Tibial nerve (tissue), 4 donors: ENCODE measurements at regions not wholly inside any gene's neighbourhood (a gene's known extent, or its start where the extent isn't known, plus 50 kb on each side); places are given as distances from the start of the nearest gene placed in this dataset.

ENCODE experiments used
- DNase-seq, 2 donors: peaks; one replicate each; pipeline ENCODE4 v3.0.0-alpha.2; 2019; ENCODE audit warnings: low spot score in 2 of 2
- H3K27ac ChIP-seq, 4 donors: fragments of 200-600 bp; sonication (generic) in 3 of 4; one replicate each; pipeline ENCODE4 v1.5.1; 2017 to 2019; ENCODE audit warnings: mild to moderate bottlenecking in 1 of 4
- H3K27me3 ChIP-seq, 2 donors: fragments of 200-600 bp; sonication (generic) in 1 of 2; one replicate each; pipeline versions ENCODE4 v1.5.1 to v1.6.0; 2017 to 2019
- H3K36me3 ChIP-seq, 3 donors: fragments of 200-600 bp; sonication (generic); one replicate each; pipeline ENCODE4 v1.5.1; 2018 to 2019
- H3K4me1 ChIP-seq, 4 donors: fragments of 200-600 bp; sonication (generic) in 3 of 4; one replicate each; pipeline ENCODE4 v1.5.1; 2017 to 2019
- H3K4me3 ChIP-seq, 4 donors: fragments of 200-600 bp; sonication (generic) in 3 of 4; one replicate each; pipeline ENCODE4 v1.5.1; 2017 to 2019; ENCODE audit warnings: mild to moderate bottlenecking in 1 of 4, moderate library complexity in 1 of 4
- H3K9me3 ChIP-seq, 4 donors: fragments of 200-600 bp; sonication (generic) in 3 of 4; one replicate each; pipeline ENCODE4 v1.5.1; 2017 to 2019
- CTCF ChIP-seq, 5 experiments: fragments of 200-600 bp in 3 of 5; fragments of 450-650 bp in 2 of 5; sonication (generic) in 3 of 5; IDR thresholded peaks; one replicate each; pipeline ENCODE4 v1.5.1; 2016 to 2019; ENCODE audit warnings: antibody characterized with exemption in 5 of 5, mild to moderate bottlenecking in 3 of 5, moderate library complexity in 2 of 5
- EP300 ChIP-seq, 2 donors: sonication (generic); formaldehyde crosslinking; IDR thresholded peaks; one replicate each; pipeline ENCODE4 v1.6.1; 2017; ENCODE audit warnings: antibody characterized with exemption in 2 of 2, mild to moderate bottlenecking in 1 of 2
- POLR2A ChIP-seq, 2 donors: fragments of 450-650 bp; IDR thresholded peaks; one replicate each; pipeline ENCODE4 v1.6.1; 2017; ENCODE audit warnings: antibody characterized with exemption in 2 of 2, mild to moderate bottlenecking in 2 of 2, moderate library complexity in 2 of 2
- WGBS, 2 donors: methylation state at CpG; one replicate each; pipeline ENCODE4 v1.1.5; 2018; 5-methylcytosine and 5-hydroxymethylcytosine counted together

DNA sequence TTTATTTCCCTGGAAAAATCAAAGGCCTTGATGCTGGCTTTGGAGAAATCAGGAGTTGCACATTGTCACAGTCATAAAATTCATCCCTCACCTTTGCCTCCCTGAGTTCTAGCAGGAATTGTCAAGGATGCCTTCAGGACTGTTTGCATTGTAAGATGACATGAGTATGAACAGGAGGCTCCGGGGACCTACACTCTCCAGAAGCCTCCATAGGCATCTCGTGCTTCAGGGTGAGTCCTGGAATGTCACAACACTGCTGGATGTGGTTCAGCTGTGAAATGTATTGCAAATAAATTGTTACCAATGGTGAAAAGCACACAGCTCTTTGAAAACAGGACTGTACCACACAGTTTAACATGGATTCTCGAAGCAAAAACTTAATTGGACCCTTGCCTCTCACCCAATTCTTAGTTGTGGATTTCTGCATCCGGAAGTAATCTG, 535.4 kb upstream of the C16orf82 start:
- TF ChIP-seq POLR2A (IDR thresholded peaks at IDR 0.05) (no peak), CTCF (IDR thresholded peaks at IDR 0.05) (no peak), EP300 (IDR thresholded peaks at IDR 0.05) (no peak)
- H3K36me3 ChIP-seq = no peaks in the 10 kb centered on the region
- H3K9me3 ChIP-seq = no peaks in the 10 kb centered on the region
- DNase-seq = no peak
- no peaks in the 10 kb centered on the region for H3K27me3 ChIP-seq
- H3K4me1 ChIP-seq = no peaks in the 10 kb centered on the region
- H3K4me3 ChIP-seq = no peak overlapping the region
- 73 to 75% methylated on average over 4 of the region's 4 CpGs for WGBS, 2 donors
- no peak overlapping the region for H3K27ac ChIP-seq

DNA sequence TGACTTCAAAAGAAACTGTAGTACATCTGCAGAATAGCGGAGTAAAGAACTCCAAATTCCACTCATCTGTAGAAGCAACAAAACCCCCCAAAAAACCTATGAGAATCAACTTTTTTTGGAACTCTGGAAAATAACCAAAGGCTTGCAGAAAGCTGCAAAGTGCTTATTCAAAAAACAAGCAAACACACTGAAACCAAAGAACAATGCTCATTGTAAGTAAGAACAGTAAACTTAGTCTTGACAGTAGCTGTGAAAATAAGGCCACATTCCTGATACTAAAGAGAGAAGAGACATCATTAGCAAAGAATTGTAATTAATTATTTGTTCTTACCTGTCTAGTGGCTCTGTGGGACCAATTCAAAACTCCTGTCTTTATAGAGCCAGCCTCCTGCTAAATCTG, 534.3 kb upstream of the C16orf82 start:
- 70 to 81% methylated on average over 1 of the region's 1 CpG for WGBS, 2 donors
- TF ChIP-seq EP300 (IDR thresholded peaks at IDR 0.05) = no peak

DNA sequence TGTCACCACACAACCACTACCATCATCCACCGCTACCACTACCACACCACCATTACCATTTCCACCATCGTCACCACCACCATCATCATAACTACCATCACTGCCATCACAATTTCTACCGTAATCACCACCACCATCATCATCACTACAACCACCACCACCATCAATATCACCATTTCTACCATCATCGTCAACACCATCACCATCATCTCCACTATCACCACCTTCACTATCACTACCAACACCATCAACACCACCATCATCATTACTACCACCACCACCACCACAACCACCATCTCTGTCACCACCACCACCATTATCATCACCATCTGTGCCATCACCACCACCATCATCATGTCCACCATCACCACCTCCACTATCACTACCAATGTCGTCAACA, 524.5 kb upstream of the C16orf82 start:
- Histone ChIP-seq H3K4me1 (no peaks in the 10 kb centered on the region), H3K9me3 (no peaks in the 10 kb centered on the region), H3K4me3 (no peak overlapping the region), H3K27ac (no peak overlapping the region), H3K36me3 (no peaks in the 10 kb centered on the region), H3K27me3 (no peaks in the 10 kb centered on the region)
- WGBS, 2 donors = 97 to 98% methylated on average over 5 of the region's 5 CpGs
- DNase-seq = no peak
- no peak for TF ChIP-seq EP300 (IDR thresholded peaks at IDR 0.05)
- no peak for TF ChIP-seq POLR2A (IDR thresholded peaks at IDR 0.05)
- no peak for TF ChIP-seq CTCF (IDR thresholded peaks at IDR 0.05)

More for the DNA sequence above, 534.3 kb upstream of the C16orf82 start:
- no peak for DNase-seq
- Histone ChIP-seq H3K27me3 (no peaks in the 10 kb centered on the region), H3K4me1 (no peaks in the 10 kb centered on the region), H3K4me3 (no peak overlapping the region), H3K27ac (no peak overlapping the region), H3K9me3 (no peaks in the 10 kb centered on the region), H3K36me3 (no peaks in the 10 kb centered on the region)

DNA sequence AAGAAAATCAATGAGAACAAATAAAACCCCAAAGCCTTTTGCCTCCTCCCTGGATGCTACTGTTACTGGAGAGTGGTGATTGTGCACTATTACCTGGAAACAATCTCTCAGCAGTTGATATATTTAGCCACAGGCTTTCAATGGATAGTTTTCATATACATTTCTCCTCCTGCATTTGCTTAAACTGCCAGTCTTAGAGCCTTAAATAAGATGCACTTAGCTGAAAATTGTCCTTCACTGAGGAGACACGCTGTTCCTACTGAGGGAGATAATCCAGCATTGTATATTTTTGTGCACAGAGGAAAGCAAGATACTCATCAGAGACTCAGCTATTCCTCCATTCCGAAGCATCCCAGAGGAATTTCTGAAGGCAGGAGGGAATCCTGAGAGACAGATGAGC, 520.2 kb upstream of the C16orf82 start:
- Histone ChIP-seq H3K4me3 (no peak overlapping the region), H3K27ac (no peak overlapping the region), H3K9me3 (no peaks in the 10 kb centered on the region), H3K36me3 (no peaks in the 10 kb centered on the region), H3K27me3 (no peaks in the 10 kb centered on the region), H3K4me1 (no peaks in the 10 kb centered on the region)
- DNase-seq = no peak
- TF ChIP-seq CTCF (IDR thresholded peaks at IDR 0.05) (no peak), EP300 (IDR thresholded peaks at IDR 0.05) (no peak), POLR2A (IDR thresholded peaks at IDR 0.05) (no peak)
- 59 to 61% methylated on average over 2 of the region's 2 CpGs for WGBS, 2 donors

- TF ChIP-seq CTCF (IDR thresholded peaks at IDR 0.05) = no peak
- TF ChIP-seq EP300 (IDR thresholded peaks at IDR 0.05) = no peak
- TF ChIP-seq POLR2A (IDR thresholded peaks at IDR 0.05) = no peak
- Histone ChIP-seq H3K4me3 (no peak overlapping the region), H3K27ac (no peak overlapping the region), H3K36me3 (no peaks in the 10 kb centered on the region), H3K27me3 (no peaks in the 10 kb centered on the region), H3K4me1 (no peaks in the 10 kb centered on the region), H3K9me3 (no peaks in the 10 kb centered on the region)
- 81 to 82% methylated on average over 2 of the region's 2 CpGs for WGBS, 2 donors
- no peak for DNase-seq
These were observed 519.0 kb upstream of the C16orf82 start for GRCh38 chr16:26547681-26548080.

GRCh38 chr16:26550111-26550610, 516.6 kb upstream of the C16orf82 start:
- DNase-seq = no peak
- Histone ChIP-seq H3K9me3 (no peaks in the 10 kb centered on the region), H3K27me3 (no peaks in the 10 kb centered on the region), H3K27ac (no peak overlapping the region), H3K4me3 (no peak overlapping the region), H3K36me3 (no peaks in the 10 kb centered on the region), H3K4me1 (no peaks in the 10 kb centered on the region)
- no peak for TF ChIP-seq CTCF (IDR thresholded peaks at IDR 0.05)
- no peak for TF ChIP-seq EP300 (IDR thresholded peaks at IDR 0.05)
- TF ChIP-seq POLR2A (IDR thresholded peaks at IDR 0.05) = no peak
- WGBS, 2 donors = 40 to 41% methylated on average over 3 of the region's 3 CpGs
